SK-N-SH (cell line): ENCODE measurements at regions not wholly inside any gene's neighbourhood (a gene's known extent, or its start where the extent isn't known, plus 50 kb on each side); places are given as distances from the start of the nearest gene placed in this dataset.

ENCODE experiments used
- CTCF ChIA-PET: fragments of 300-600, 350-600 bp; formaldehyde crosslinking; extraction: SDS; loops from one replicate; lab custom pipeline; 2021; lab: Yijun Ruan, JAX
- POLR2A ChIA-PET: fragments of 350-600 bp; sonication (Branson Sonifier 250); formaldehyde crosslinking; extraction: SDS; loops from one replicate; lab custom pipeline; 2020; ENCODE audit warnings: antibody characterized with exemption, inconsistent platforms; lab: Yijun Ruan, JAX
- DNase-seq: peaks from one replicate; pipeline ENCODE4 v3.0.0; 2012
- H2AFZ ChIP-seq: fragments of 200-600 bp; sonication (generic); 2 replicates; pipeline ENCODE4 v1.8.1; 2016; ENCODE audit warnings: antibody characterized with exemption, mild to moderate bottlenecking, low read depth
- H3F3A ChIP-seq: fragments of 200-600 bp; sonication (generic); replicated peaks from 2 replicates; pipeline ENCODE3; 2016; ENCODE audit warnings: antibody characterized with exemption, mild to moderate bottlenecking; ENCODE audit not compliant: insufficient read depth
- H3K27ac ChIP-seq, 2 experiments: fragments of 200-500 bp in 1 of 2; fragments of 200-600 bp in 1 of 2; sonication (Bioruptor generic) in 1 of 2; sonication (generic), shearing (Covaris generic) in 1 of 2; 2 replicates each; pipeline versions ENCODE4 v1.5.1 to v1.6.1; 2014 to 2016; ENCODE audit warnings: low read depth in 2 of 2, inconsistent platforms in 1 of 2, low read length in 1 of 2, mild to moderate bottlenecking in 1 of 2, mixed read lengths in 1 of 2
- H3K27me3 ChIP-seq: fragments of 200-600 bp; sonication (generic), shearing (Covaris generic); 2 replicates; pipeline ENCODE4 v1.6.1; 2016; ENCODE audit warnings: mixed run types; ENCODE audit not compliant: insufficient read depth
- H3K36me3 ChIP-seq, 2 experiments: fragments of 200-500 bp in 1 of 2; fragments of 200-600 bp in 1 of 2; sonication (Bioruptor generic) in 1 of 2; sonication (generic) in 1 of 2; replicated peaks in 1 of 2; 2 replicates each; pipeline versions ENCODE3 to v1.5.1; 2014 to 2016; ENCODE audit warnings: low read length in 1 of 2, mild to moderate bottlenecking in 1 of 2; ENCODE audit not compliant: insufficient read depth in 2 of 2, control insufficient read depth in 1 of 2
- H3K4me1 ChIP-seq, 2 experiments: fragments of 200-500 bp in 1 of 2; fragments of 200-600 bp in 1 of 2; sonication (Bioruptor generic) in 1 of 2; sonication (generic), shearing (Covaris generic) in 1 of 2; 2 replicates each; pipeline versions ENCODE4 v1.5.1 to v1.6.1; 2014 to 2016; ENCODE audit warnings: low read depth in 1 of 2, low read length in 1 of 2, mixed run types in 1 of 2; ENCODE audit not compliant: insufficient read depth in 2 of 2, control insufficient read depth in 1 of 2
- H3K4me2 ChIP-seq: fragments of 200-600 bp; sonication (generic), shearing (Covaris generic); 2 replicates; pipeline ENCODE4 v1.6.1; 2017; ENCODE audit warnings: mixed run types
- H3K4me3 ChIP-seq, 2 experiments: fragments of 200-500 bp in 1 of 2; fragments of 200-600 bp in 1 of 2; sonication (Bioruptor generic) in 1 of 2; sonication (generic), shearing (Covaris generic) in 1 of 2; 2 replicates each; pipeline versions ENCODE4 v1.5.1 to v1.8.1; 2014 to 2016; ENCODE audit warnings: low read depth in 2 of 2, inconsistent platforms in 1 of 2, low read length in 1 of 2, mild to moderate bottlenecking in 1 of 2, mixed read lengths in 1 of 2, moderate library complexity in 1 of 2
- H3K79me2 ChIP-seq: fragments of 200-600 bp; sonication (generic); 2 replicates; pipeline ENCODE4 v1.8.1; 2017; ENCODE audit warnings: mild to moderate bottlenecking; ENCODE audit not compliant: insufficient read depth
- H3K9ac ChIP-seq: fragments of 200-600 bp; sonication (generic); 2 replicates; pipeline ENCODE4 v1.6.1; 2017; ENCODE audit warnings: mixed run types
- H3K9me2 ChIP-seq: fragments of 200-600 bp; sonication (generic); 2 replicates; pipeline ENCODE4 v1.6.1; 2017; ENCODE audit warnings: mixed run types
- H3K9me3 ChIP-seq: fragments of 200-600 bp; sonication (generic); 2 replicates; pipeline ENCODE4 v1.6.1; 2017; ENCODE audit warnings: mixed run types, mild to moderate bottlenecking, moderate library complexity
- H4K20me1 ChIP-seq: fragments of 200-600 bp; sonication (generic); 2 replicates; pipeline ENCODE4 v1.6.1; 2017; ENCODE audit warnings: mild to moderate bottlenecking, mixed run types; ENCODE audit not compliant: insufficient read depth
- FOSL2 ChIP-seq: IDR thresholded peaks from 2 replicates; pipeline ENCODE4 v1.4.0; 2012; ENCODE audit warnings: low read depth, mild to moderate bottlenecking, moderate library complexity, borderline replicate concordance
- GABPA ChIP-seq: IDR thresholded peaks from 2 replicates; pipeline ENCODE4 v1.4.0; 2012; ENCODE audit warnings: low read depth, mild to moderate bottlenecking
- MEF2A ChIP-seq: IDR thresholded peaks from 2 replicates; pipeline ENCODE4 v1.4.0; 2012; ENCODE audit warnings: low read depth, borderline replicate concordance
- NFIC ChIP-seq: IDR thresholded peaks from 2 replicates; pipeline ENCODE4 v1.4.0; 2012; ENCODE audit warnings: borderline replicate concordance
- NRF1 ChIP-seq: IDR thresholded peaks from 2 replicates; pipeline ENCODE4 v1.6.1; 2012; ENCODE audit warnings: low read depth, mild to moderate bottlenecking, low read length
- POLR2AphosphoS5 ChIP-seq: IDR thresholded peaks from 2 replicates; pipeline ENCODE4 v1.6.1; 2012; ENCODE audit warnings: low read depth, low read length
- RCOR1 ChIP-seq: fragments of 150-350 bp; IDR thresholded peaks from 2 replicates; pipeline ENCODE4 v1.6.1; 2017; ENCODE audit warnings: antibody characterized with exemption, low read length
- RFX5 ChIP-seq: IDR thresholded peaks from 2 replicates; pipeline ENCODE4 v1.6.1; 2012; ENCODE audit warnings: mild to moderate bottlenecking, improper control_type of control experiment, low read length
- RXRA ChIP-seq: IDR thresholded peaks from 2 replicates; pipeline ENCODE4 v1.4.0; 2012; ENCODE audit warnings: low read depth, mild to moderate bottlenecking, borderline replicate concordance
- SIN3A ChIP-seq: IDR thresholded peaks from 2 replicates; pipeline ENCODE4 v1.6.1; 2012; ENCODE audit warnings: low read depth, mild to moderate bottlenecking, low read length, moderate library complexity, borderline replicate concordance
- SMC3 ChIP-seq: IDR thresholded peaks from 2 replicates; pipeline ENCODE4 v1.6.1; 2012; ENCODE audit warnings: low read depth, low read length, improper control_type of control experiment
- YY1 ChIP-seq: IDR thresholded peaks from 2 replicates; pipeline ENCODE4 v1.4.0; 2012; ENCODE audit warnings: low read depth, mild to moderate bottlenecking
- WGBS: methylation state at CpG from one replicate; pipeline ENCODE4 v1.1.6; 2017; ENCODE audit warnings: low lambda C conversion rate; 5-methylcytosine and 5-hydroxymethylcytosine counted together
- TF ChIP-seq, protein P1 (sequence below): fragments of 150-350 bp; IDR thresholded peaks from 2 replicates; pipeline ENCODE4 v1.6.1; 2017; ENCODE audit warnings: antibody characterized with exemption, low read length, low read depth, borderline replicate concordance
- TF ChIP-seq, protein P2 (sequence below): fragments of 200-600 bp; sonication (generic); IDR thresholded peaks from 2 replicates; pipeline ENCODE4 v1.6.1; 2017; ENCODE audit warnings: antibody characterized with exemption, mild to moderate bottlenecking, moderate library complexity
- TF ChIP-seq, protein P3 (sequence below): fragments of 150-350 bp; IDR thresholded peaks from 2 replicates; pipeline ENCODE4 v1.6.1; 2016; ENCODE audit warnings: mild to moderate bottlenecking, low read depth, low read length
- TF ChIP-seq, protein P4 (sequence below): IDR thresholded peaks from 2 replicates; pipeline ENCODE4 v1.4.0; 2012; ENCODE audit warnings: low read depth
- TF ChIP-seq, protein P5 (sequence below): IDR thresholded peaks from 2 replicates; pipeline ENCODE4; 2012

DNA sequence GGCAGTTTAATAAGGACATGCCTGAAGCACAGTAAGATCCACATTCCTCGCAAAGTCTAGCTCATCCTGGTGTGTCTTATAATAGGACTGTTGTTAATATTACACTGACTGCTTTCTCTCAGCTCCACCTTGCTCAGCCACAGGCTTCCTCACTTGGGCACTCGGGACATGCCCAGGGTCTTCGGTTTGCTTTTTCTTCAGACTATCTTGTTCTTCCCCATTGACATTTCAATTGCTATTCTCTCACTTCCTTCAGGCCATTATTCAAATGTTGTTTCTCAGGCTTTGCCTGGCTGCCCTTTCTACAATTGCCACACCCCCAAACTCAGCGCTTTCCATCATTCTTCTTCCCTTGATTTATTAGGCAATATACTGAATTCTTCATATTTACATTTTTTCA is 274.8 kb upstream of the RGS17 start:
- no peaks in the 10 kb centered on the region for H4K20me1 ChIP-seq
- H3F3A ChIP-seq, result no peaks in the 10 kb centered on the region
- no peak overlapping the region for H3K9ac ChIP-seq
- H3K27me3 ChIP-seq, result no peaks in the 10 kb centered on the region
- no peak overlapping the region for H3K4me2 ChIP-seq
- H3K27ac ChIP-seq, result no peak overlapping the region
- no peak overlapping the region for H3K4me3 ChIP-seq
- CTCF ChIA-PET, result no interaction called here
- H3K79me2 ChIP-seq, result no peaks in the 10 kb centered on the region
- no peak for DNase-seq
- TF ChIP-seq SMC3, result no peak
- no peak for TF ChIP-seq FOSL2
- TF ChIP-seq NRF1, result no peak
- TF ChIP-seq RFX5, result no peak
- TF ChIP-seq, protein P1, sequence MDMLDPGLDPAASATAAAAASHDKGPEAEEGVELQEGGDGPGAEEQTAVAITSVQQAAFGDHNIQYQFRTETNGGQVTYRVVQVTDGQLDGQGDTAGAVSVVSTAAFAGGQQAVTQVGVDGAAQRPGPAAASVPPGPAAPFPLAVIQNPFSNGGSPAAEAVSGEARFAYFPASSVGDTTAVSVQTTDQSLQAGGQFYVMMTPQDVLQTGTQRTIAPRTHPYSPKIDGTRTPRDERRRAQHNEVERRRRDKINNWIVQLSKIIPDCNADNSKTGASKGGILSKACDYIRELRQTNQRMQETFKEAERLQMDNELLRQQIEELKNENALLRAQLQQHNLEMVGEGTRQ, result no peak
- no peak for TF ChIP-seq SIN3A
- TF ChIP-seq, protein P2, sequence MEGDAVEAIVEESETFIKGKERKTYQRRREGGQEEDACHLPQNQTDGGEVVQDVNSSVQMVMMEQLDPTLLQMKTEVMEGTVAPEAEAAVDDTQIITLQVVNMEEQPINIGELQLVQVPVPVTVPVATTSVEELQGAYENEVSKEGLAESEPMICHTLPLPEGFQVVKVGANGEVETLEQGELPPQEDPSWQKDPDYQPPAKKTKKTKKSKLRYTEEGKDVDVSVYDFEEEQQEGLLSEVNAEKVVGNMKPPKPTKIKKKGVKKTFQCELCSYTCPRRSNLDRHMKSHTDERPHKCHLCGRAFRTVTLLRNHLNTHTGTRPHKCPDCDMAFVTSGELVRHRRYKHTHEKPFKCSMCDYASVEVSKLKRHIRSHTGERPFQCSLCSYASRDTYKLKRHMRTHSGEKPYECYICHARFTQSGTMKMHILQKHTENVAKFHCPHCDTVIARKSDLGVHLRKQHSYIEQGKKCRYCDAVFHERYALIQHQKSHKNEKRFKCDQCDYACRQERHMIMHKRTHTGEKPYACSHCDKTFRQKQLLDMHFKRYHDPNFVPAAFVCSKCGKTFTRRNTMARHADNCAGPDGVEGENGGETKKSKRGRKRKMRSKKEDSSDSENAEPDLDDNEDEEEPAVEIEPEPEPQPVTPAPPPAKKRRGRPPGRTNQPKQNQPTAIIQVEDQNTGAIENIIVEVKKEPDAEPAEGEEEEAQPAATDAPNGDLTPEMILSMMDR, result no peak
- TF ChIP-seq, protein P3, sequence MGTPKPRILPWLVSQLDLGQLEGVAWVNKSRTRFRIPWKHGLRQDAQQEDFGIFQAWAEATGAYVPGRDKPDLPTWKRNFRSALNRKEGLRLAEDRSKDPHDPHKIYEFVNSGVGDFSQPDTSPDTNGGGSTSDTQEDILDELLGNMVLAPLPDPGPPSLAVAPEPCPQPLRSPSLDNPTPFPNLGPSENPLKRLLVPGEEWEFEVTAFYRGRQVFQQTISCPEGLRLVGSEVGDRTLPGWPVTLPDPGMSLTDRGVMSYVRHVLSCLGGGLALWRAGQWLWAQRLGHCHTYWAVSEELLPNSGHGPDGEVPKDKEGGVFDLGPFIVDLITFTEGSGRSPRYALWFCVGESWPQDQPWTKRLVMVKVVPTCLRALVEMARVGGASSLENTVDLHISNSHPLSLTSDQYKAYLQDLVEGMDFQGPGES, result no peak
- no peak for TF ChIP-seq GABPA
- TF ChIP-seq YY1, result no peak
- TF ChIP-seq NFIC, result no peak
- TF ChIP-seq, protein P4, sequence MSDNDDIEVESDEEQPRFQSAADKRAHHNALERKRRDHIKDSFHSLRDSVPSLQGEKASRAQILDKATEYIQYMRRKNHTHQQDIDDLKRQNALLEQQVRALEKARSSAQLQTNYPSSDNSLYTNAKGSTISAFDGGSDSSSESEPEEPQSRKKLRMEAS, result no peak
- TF ChIP-seq, protein P5, sequence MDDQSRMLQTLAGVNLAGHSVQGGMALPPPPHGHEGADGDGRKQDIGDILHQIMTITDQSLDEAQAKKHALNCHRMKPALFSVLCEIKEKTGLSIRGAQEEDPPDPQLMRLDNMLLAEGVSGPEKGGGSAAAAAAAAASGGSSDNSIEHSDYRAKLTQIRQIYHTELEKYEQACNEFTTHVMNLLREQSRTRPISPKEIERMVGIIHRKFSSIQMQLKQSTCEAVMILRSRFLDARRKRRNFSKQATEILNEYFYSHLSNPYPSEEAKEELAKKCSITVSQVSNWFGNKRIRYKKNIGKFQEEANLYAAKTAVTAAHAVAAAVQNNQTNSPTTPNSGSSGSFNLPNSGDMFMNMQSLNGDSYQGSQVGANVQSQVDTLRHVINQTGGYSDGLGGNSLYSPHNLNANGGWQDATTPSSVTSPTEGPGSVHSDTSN, result no peak
- TF ChIP-seq RXRA, result no peak
- no peak for TF ChIP-seq POLR2AphosphoS5
- no peak for TF ChIP-seq RCOR1
- TF ChIP-seq MEF2A, result no peak
- TF ChIP-seq, all 33 proteins: peak for 0
- POLR2A ChIA-PET, result no interaction called here
- Histone ChIP-seq H3K9me2 (no peaks in the 10 kb centered on the region), H2AFZ (no peak overlapping the region), H3K4me1 (no peaks in the 10 kb centered on the region; a peak in 1 of 4 replicates), H3K9me3 (no peaks in the 10 kb centered on the region), H3K36me3 (no peaks in the 10 kb centered on the region)
- WGBS, result 67% methylated on average over 4 of the region's 4 CpGs
